A549 (cell line): ENCODE measurements at regions not wholly inside any gene's neighbourhood (a gene's known extent, or its start where the extent isn't known, plus 50 kb on each side); places are given as distances from the start of the nearest gene placed in this dataset.
"Not testable (repeated sequence)": the region's sequence is repeated elsewhere in the genome, so short reads cannot be mapped to it uniquely, and the experiment has no call there.

Source experiments
- BHLHE40 ChIP-seq: IDR thresholded peaks from 2 replicates; pipeline ENCODE4 v1.6.1; 2012; ENCODE audit warnings: low read depth, low read length, inconsistent platforms
- CTCF ChIP-seq: fragments of >200 bp; sonication (Bioruptor Twin); formaldehyde crosslinking; IDR thresholded peaks from 3 replicates; pipeline ENCODE4 v1.5.1; 2016
- MAX ChIP-seq: IDR thresholded peaks from 2 replicates; pipeline ENCODE4 v1.6.1; 2012
- POLR2A ChIP-seq: IDR thresholded peaks from 2 replicates; pipeline ENCODE4 v1.6.1; 2012; ENCODE audit warnings: mild to moderate bottlenecking, low read length
- REST ChIP-seq: fragments of 200-600 bp; sonication (generic); IDR thresholded peaks from 2 replicates; pipeline ENCODE4 v1.6.1; 2016; ENCODE audit warnings: antibody characterized with exemption, mild to moderate bottlenecking, moderate library complexity

- TF ChIP-seq CTCF, BHLHE40, POLR2A, REST, MAX: not testable (repeated sequence)
Measured at GRCh38 chr1:149330081-149330335, 144.8 kb upstream of the NBPF19 start.
